ENCODE measurements at regions not wholly inside any gene's neighbourhood (a gene's known extent, or its start where the extent isn't known, plus 50 kb on each side); places are given as distances from the start of the nearest gene placed in this dataset.

GRCh38 chr2:194465641-194466040 is 1191.4 kb upstream of the SLC39A10 start:
- ChIA-PET POLR2A (no interaction called here), CTCF (no interaction called here)
- Histone ChIP-seq H3K9ac (ENCODE audit: low read length) (no peak overlapping the region), H3K36me3 (replicated peaks in 1 of 2; ENCODE audit: control extremely low read depth in 1 of 2, control insufficient read depth in 1 of 2, extremely low read depth in 1 of 2, insufficient read depth in 2 of 2, low read length in 1 of 2) (no peaks in the 10 kb centered on the region), H3K27me3 (replicated peaks in 1 of 4; ENCODE audit: control extremely low read depth in 1 of 4, control insufficient read depth in 3 of 4, insufficient read depth in 4 of 4, low read length in 3 of 4) (no peaks in the 10 kb centered on the region), H3K79me2 (ENCODE audit: control insufficient read depth, insufficient read depth, low read length) (no peaks in the 10 kb centered on the region), H3K4me2 (replicated peaks; ENCODE audit: low read depth, low read length, poor library complexity, severe bottlenecking) (no peak overlapping the region), H4K20me1 (ENCODE audit: control insufficient read depth, insufficient read depth, low read length, poor library complexity, severe bottlenecking) (no peaks in the 10 kb centered on the region), H3K4me3 (ENCODE audit: control extremely low read depth in 1 of 5, extremely low read depth in 1 of 5, insufficient read depth in 1 of 5, low read depth in 2 of 5, low read length in 4 of 5) (no peak overlapping the region), H2AFZ (ENCODE audit: insufficient read depth, low read depth, low read length, poor library complexity, severe bottlenecking) (no peak overlapping the region), H3K4me1 (ENCODE audit: control insufficient read depth in 2 of 2, insufficient read depth in 2 of 2, low read length in 2 of 2) (no peaks in the 10 kb centered on the region), H3K27ac (ENCODE audit: low read length in 2 of 2) (no peak overlapping the region), H3K9me3 (ENCODE audit: control extremely low read depth in 1 of 3, control insufficient read depth in 2 of 3, insufficient read depth in 1 of 3, low read length in 2 of 3) (peaks cover 0 to 1% (median 0%) of the 10 kb centered on the region in 3 donors)
- intact Hi-C loops (cut with micrococcal nuclease), result no loop called here
- WGBS (ENCODE audit: insufficient coverage), result 80% methylated on average over 1 of the region's 3 CpGs
- Mint-ChIP-seq H3K27ac (no peak overlapping the region), H3K9me3 (ENCODE audit: insufficient read depth) (no peaks in the 10 kb centered on the region), H3K4me3 (no peak overlapping the region), H3K27me3 (no peaks in the 10 kb centered on the region), H3K4me1 (no peaks in the 10 kb centered on the region)
- DNase-seq (no peak), ATAC-seq (ENCODE audit: low read depth) (no peak)
- TF ChIP-seq CTCF (IDR thresholded peaks at IDR 0.05) (no peak), EZH2 (IDR thresholded peaks at IDR 0.05; ENCODE audit: borderline replicate concordance, insufficient read depth, low read depth, low read length, poor library complexity, severe bottlenecking) (no peak)

- CTCF ChIA-PET, result no interaction called here
- H3K27me3 ChIP-seq (replicated peaks in 1 of 4; ENCODE audit: control extremely low read depth in 1 of 4, control insufficient read depth in 3 of 4, insufficient read depth in 4 of 4, low read length in 3 of 4), result no peaks in the 10 kb centered on the region
- intact Hi-C loops (cut with micrococcal nuclease), result no loop called here
These were observed 1191.9 kb upstream of the SLC39A10 start for GRCh38 chr2:194464964-194465638.

More at GRCh38 chr2:194464964-194465638, 1191.9 kb upstream of the SLC39A10 start:
- H3K4me3 Mint-ChIP-seq, result no peak overlapping the region
- POLR2A ChIA-PET, result no interaction called here
- Histone ChIP-seq H3K36me3 (replicated peaks in 1 of 2; ENCODE audit: control extremely low read depth in 1 of 2, control insufficient read depth in 1 of 2, extremely low read depth in 1 of 2, insufficient read depth in 2 of 2, low read length in 1 of 2) (no peaks in the 10 kb centered on the region), H3K79me2 (ENCODE audit: control insufficient read depth, insufficient read depth, low read length) (no peaks in the 10 kb centered on the region), H3K9ac (ENCODE audit: low read length) (no peak overlapping the region), H2AFZ (ENCODE audit: insufficient read depth, low read depth, low read length, poor library complexity, severe bottlenecking) (no peak overlapping the region), H3K4me2 (replicated peaks; ENCODE audit: low read depth, low read length, poor library complexity, severe bottlenecking) (no peak overlapping the region), H3K4me3 (ENCODE audit: control extremely low read depth in 1 of 5, extremely low read depth in 1 of 5, insufficient read depth in 1 of 5, low read depth in 2 of 5, low read length in 4 of 5) (no peak overlapping the region), H3K9me3 (ENCODE audit: control extremely low read depth in 1 of 3, control insufficient read depth in 2 of 3, insufficient read depth in 1 of 3, low read length in 2 of 3) (peaks cover 0 to 1% (median 0%) of the 10 kb centered on the region in 3 donors), H3K4me1 (ENCODE audit: control insufficient read depth in 2 of 2, insufficient read depth in 2 of 2, low read length in 2 of 2) (no peaks in the 10 kb centered on the region), H4K20me1 (ENCODE audit: control insufficient read depth, insufficient read depth, low read length, poor library complexity, severe bottlenecking) (no peaks in the 10 kb centered on the region), H3K27ac (ENCODE audit: low read length in 2 of 2) (no peak overlapping the region)
- TF ChIP-seq EZH2 (IDR thresholded peaks at IDR 0.05; ENCODE audit: borderline replicate concordance, insufficient read depth, low read depth, low read length, poor library complexity, severe bottlenecking) (no peak), CTCF (IDR thresholded peaks at IDR 0.05) (no peak)
- no peaks in the 10 kb centered on the region for H3K27me3 Mint-ChIP-seq
- H3K4me1 Mint-ChIP-seq, result no peaks in the 10 kb centered on the region
- WGBS (ENCODE audit: insufficient coverage), result 100% methylated on average over 3 of the region's 8 CpGs
- no peaks in the 10 kb centered on the region for H3K9me3 Mint-ChIP-seq (ENCODE audit: insufficient read depth)
- ATAC-seq (ENCODE audit: low read depth) (no peak), DNase-seq (no peak)
- H3K27ac Mint-ChIP-seq, result no peak overlapping the region

Measured in B cell (primary cell).